ENCODE measurements at regions not wholly inside any gene's neighbourhood (a gene's known extent, or its start where the extent isn't known, plus 50 kb on each side); places are given as distances from the start of the nearest gene placed in this dataset.
A peak's percentile ranks its signal among the peaks of the same experiment; 100 is the strongest.

DNA sequence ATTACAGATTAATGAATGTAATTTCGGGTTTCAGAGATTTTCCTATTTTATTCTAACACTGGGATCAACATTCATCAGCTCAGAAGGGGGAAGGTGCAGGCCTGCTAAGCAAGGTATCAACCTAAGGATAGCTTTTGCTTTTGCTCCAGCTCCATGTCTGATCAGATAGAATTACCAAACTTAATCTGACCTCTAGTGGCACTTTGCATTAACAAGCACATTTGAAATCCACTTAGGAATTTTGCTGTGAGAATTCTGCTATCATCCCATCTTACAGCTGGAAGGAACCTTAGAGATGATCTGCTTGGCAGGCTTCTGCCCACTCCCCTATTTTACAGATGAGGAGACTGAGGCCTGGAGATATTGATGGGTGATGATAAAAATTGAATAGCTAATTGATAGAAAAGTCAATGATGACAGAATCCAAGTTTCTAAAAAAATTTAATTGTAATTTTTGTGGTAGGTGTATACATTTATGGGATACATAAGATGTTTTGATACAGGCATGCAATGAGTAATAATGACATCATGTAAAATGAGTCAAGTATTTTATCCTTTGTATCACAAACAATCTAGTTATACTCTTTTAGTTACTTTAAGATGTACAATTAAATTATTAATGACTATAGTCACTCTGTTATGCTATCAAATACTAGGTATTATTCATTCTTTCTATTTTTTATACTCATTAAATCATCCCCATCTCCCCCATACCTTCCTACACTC is 209.2 kb upstream of the ZPLD1 start:
- no peak for DNase-seq (ENCODE audit: low read depth in 2 of 2)

DNA sequence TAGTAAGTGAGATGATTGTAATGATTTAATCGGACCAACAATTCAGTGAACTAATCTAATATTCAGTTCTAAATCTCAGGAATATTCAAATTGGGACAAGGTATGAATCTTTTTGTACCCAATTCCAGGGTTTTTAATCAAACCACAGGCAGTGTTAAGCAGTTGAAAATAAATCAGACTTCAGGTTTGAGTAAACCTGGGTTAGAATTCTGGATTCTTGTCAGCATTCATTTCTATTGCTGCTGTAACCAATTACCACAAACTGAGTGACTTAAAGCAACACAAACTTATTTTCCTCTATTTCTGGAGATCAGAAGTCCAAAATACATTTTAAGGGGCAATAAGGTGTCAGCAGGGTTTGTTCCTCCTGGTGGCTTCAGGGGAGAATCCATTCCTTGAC is 208.4 kb upstream of the ZPLD1 start:
- no peak for DNase-seq (ENCODE audit: low read depth in 2 of 2)

GRCh38 chr3:102229062-102229655 is 205.7 kb upstream of the ZPLD1 start:
- peak; percentile 47 to 57 for DNase-seq (ENCODE audit: low read depth in 2 of 2)

- no peak for DNase-seq (ENCODE audit: low read depth in 2 of 2)
These were observed 204.8 kb upstream of the ZPLD1 start for GRCh38 chr3:102230057-102230456.

DNA sequence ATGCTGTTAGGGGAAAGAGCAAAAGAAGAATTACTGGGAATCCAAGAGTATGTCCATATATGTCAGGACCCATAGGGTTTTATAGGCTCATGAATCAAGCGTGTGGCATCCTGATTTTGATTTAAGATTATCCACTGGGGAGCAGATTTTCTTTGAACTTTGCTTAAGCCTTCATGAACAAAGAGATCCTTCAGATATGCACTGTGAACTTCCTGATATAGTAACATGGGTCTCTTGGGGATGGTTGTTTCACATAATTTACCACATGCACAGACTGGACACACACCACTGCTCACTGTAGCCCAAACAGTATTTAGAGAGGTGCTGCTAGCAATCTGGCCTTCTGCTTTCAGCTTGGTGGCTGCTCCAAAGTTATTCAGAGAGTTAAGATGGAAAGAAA is 200.9 kb upstream of the ZPLD1 start:
- no peak for DNase-seq (ENCODE audit: low read depth in 2 of 2)

- DNase-seq (ENCODE audit: low read depth in 2 of 2): peak in 1 of 2 donors; percentile 11
These were observed 199.1 kb upstream of the ZPLD1 start for GRCh38 chr3:102235679-102236078.

GRCh38 chr3:102237181-102237580 is 197.6 kb upstream of the ZPLD1 start:
- DNase-seq (ENCODE audit: low read depth in 2 of 2): no peak

DNA sequence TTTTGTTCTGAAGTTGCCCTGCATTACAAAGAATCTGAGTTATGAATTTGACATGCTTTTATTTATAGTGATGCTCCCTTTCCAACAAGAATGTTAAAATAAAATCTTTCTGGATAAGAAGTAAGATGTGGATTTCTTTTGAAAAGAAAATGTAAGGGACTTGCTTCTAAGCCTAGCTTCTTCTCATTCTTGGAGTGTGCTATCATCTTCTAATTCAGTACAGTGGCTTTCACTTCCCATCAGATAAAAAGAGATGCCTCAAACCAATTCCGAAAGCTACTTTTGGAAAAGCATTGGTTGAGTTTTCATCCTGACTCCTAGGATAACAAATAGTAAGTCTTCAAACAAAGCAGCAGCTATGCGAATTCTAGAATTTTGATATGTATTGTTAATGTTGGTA is 197.0 kb upstream of the ZPLD1 start:
- DNase-seq (ENCODE audit: low read depth in 2 of 2): no peak

- DNase-seq (ENCODE audit: low read depth in 2 of 2): no peak
These were observed 196.5 kb upstream of the ZPLD1 start for GRCh38 chr3:102238362-102238761.

- DNase-seq (ENCODE audit: low read depth in 2 of 2): no peak
These were observed 194.1 kb upstream of the ZPLD1 start for GRCh38 chr3:102240720-102241119.

- no peak for DNase-seq (ENCODE audit: low read depth in 2 of 2)
These were observed 185.7 kb upstream of the ZPLD1 start for GRCh38 chr3:102248981-102249705.

GRCh38 chr3:102255736-102256135 is 179.1 kb upstream of the ZPLD1 start:
- no peak for DNase-seq (ENCODE audit: low read depth in 2 of 2)

DNA sequence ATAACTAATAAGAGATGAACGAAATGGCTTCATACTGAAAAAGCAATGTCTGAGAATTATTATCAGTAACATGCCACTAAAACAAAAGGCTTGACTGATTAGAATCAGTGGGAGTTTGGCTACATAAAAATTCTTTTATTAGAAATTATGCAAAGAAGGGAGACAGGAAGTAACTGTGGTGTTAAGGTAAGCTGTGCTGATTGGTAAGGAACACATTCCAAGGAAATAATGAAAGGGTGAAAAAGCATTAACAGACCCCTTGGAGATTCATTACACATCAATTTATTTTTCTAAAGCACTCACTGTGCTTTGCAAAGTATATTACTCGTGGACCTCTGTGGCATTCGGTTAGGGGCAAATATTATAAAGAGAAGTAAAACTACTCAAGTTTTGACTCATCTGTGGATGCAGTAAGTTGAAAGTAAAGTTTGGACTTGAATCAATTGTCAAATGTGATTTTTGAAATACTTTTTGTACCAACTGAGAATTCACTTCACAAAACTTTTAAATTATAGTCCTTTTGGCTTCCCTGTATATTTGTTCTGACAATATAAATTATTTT is 176.1 kb upstream of the ZPLD1 start:
- DNase-seq (ENCODE audit: low read depth in 2 of 2): no peak

GRCh38 chr3:102259663-102260062 is 175.2 kb upstream of the ZPLD1 start:
- no peak for DNase-seq (ENCODE audit: low read depth in 2 of 2)

DNA sequence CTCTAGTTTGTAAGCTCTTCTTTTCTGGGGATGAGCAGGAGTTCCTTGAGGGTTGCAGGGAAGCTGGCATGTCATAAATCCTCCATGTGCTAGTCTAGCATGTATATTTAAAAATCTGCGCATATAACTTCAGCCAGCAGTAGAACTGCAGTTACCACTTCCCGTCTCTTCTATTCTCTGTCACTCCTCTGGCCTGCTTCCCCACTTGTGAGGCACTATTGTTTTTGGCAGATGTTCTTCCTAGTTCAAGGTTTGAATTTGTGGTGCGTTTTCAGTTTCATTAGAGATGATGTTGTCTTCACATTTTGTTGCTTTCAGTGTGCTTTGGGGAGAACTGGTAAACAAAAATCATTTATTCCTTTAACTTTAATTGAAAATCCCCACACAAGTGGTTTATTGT is 169.1 kb upstream of the ZPLD1 start:
- no peak for DNase-seq (ENCODE audit: low read depth in 2 of 2)

GRCh38 chr3:102269406-102269805 is 165.4 kb upstream of the ZPLD1 start:
- DNase-seq (ENCODE audit: low read depth in 2 of 2): no peak

GRCh38 chr3:102290241-102290640 is 144.6 kb upstream of the ZPLD1 start:
- DNase-seq (ENCODE audit: low read depth in 2 of 2): no peak

DNA sequence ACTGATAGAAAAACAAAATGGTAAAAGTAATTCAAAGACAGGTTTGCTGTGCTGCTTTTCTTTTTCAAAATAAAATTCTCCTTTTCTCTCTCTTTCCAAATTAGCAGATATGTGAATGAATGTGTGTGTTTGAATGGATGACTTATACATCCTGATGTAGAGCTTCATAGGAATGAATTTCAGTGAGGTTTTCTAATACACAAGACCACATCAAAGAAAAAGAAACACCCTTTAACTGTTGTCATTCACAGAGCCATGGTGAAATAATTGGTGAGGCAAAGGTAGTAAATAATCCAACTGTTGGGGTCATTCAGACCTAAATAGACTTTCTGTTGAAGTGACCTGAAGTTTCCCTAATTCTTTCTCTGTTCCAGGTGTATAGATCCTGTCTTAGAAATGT is 139.1 kb upstream of the ZPLD1 start:
- DNase-seq (ENCODE audit: low read depth in 2 of 2): no peak

DNA sequence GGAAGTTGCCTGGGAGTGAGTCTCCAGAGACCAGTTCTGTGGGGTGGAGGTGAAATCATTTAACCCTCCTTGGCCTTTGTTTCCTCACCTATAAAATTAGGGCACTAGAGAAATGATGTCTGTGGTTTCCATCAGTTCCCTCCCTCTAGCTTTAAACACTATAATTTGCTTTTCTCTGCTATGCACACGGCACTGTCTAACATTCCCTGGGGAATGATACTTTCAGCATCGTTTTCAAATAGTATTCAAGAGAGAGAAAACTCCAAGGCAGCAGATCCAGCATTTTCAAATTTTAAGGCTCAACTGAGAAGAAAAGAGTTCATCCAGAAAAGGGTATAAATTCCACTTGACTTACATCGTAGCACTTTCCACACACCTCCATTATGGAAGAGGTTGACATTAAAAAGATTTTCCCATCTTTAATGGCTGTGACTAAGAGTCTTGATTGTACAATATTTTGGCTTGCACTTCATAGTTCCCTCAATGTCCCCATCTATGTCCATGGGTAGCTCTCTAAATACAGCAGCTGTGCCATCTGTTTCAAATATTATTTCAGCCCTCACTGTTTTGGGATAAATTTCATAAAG is 137.7 kb upstream of the ZPLD1 start:
- no peak for DNase-seq (ENCODE audit: low read depth in 2 of 2)

DNA sequence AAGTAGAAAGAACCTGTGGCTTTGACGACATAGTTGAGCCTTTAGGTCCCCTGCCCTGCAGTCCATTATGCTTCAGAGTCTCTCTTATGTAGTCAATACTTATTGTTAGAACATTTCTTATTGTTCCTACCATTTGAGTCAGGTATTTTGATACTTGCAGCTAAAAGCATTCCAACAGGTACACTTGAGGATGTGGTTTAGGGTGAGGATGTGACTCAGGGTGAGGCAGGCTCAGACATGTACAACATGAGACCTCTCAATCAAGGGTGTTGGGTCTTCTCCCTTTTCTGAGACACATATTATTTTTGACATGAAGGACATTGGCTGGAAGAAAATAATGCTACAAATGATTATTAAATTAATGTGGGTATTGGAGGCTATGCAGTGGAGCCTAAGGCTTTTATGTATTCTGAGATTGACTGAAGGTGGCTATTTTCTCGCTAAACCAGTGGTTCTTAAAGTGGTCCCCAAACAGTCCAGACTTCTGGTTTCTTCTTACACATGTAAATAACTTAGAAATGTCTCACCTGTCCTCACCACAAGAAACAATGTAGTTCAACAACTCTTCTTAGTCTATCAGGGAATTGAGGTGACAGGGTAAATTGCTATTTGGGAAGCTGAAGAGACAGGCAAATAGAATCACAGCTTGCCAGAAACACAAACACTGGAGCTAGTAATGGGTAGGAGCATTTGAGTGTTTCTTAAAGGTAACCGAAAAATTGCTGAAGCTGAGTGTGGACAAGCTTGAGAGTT is 135.5 kb upstream of the ZPLD1 start:
- DNase-seq (ENCODE audit: low read depth in 2 of 2): no peak

GRCh38 chr3:102301155-102301880 is 133.5 kb upstream of the ZPLD1 start:
- DNase-seq (ENCODE audit: low read depth in 2 of 2): no peak

Measured in stimulated activated CD4-positive, alpha-beta T cell treated with anti-CD3 and anti-CD28 coated beads, Interleukin-15, amount 100 ng/mL, for 48 hours (primary cell).